22Rv1 (cell line): ENCODE measurements at regions not wholly inside any gene's neighbourhood (a gene's known extent, or its start where the extent isn't known, plus 50 kb on each side); places are given as distances from the start of the nearest gene placed in this dataset.

Experiments
- H3K27ac ChIP-seq: fragments of 450-650 bp; 2 replicates; pipeline ENCODE4 v1.5.1; 2017
- CTCF ChIP-seq: fragments of 450-650 bp; IDR thresholded peaks from 2 replicates; pipeline ENCODE4 v1.5.1; 2017; ENCODE audit warnings: mild to moderate bottlenecking
- ZFX ChIP-seq: fragments of 450-650 bp; IDR thresholded peaks from 2 replicates; pipeline ENCODE4 v1.6.1; 2017; ENCODE audit warnings: antibody characterized with exemption, borderline replicate concordance

GRCh38 chr2:7592618-7593140 is 675.5 kb downstream of the RNF144A start:
- TF ChIP-seq CTCF (no peak), ZFX (no peak)
- H3K27ac ChIP-seq: no peak overlapping the region

GRCh38 chr2:7593360-7593759 is 676.1 kb downstream of the RNF144A start:
- TF ChIP-seq CTCF (no peak), ZFX (no peak)
- H3K27ac ChIP-seq: no peak overlapping the region

GRCh38 chr2:7594211-7594610 is 677.0 kb downstream of the RNF144A start:
- no peak overlapping the region for H3K27ac ChIP-seq
- TF ChIP-seq ZFX (no peak), CTCF (no peak)

GRCh38 chr2:7595206-7595605 is 678.0 kb downstream of the RNF144A start:
- TF ChIP-seq CTCF (no peak), ZFX (no peak)
- H3K27ac ChIP-seq: no peak overlapping the region

GRCh38 chr2:7598402-7598801 is 681.2 kb downstream of the RNF144A start:
- TF ChIP-seq ZFX: no peak
- TF ChIP-seq CTCF: no peak
- no peak overlapping the region for H3K27ac ChIP-seq

- TF ChIP-seq ZFX (no peak), CTCF (no peak)
Measured at GRCh38 chr2:7599462-7600258, 682.4 kb downstream of the RNF144A start.

GRCh38 chr2:7601990-7602389 is 684.8 kb downstream of the RNF144A start:
- no peak overlapping the region for H3K27ac ChIP-seq
- TF ChIP-seq ZFX (no peak), CTCF (no peak)

More at GRCh38 chr2:7599462-7600258, 682.4 kb downstream of the RNF144A start:
- no peak overlapping the region for H3K27ac ChIP-seq
